HCT116 (cell line): ENCODE measurements at regions not wholly inside any gene's neighbourhood (a gene's known extent, or its start where the extent isn't known, plus 50 kb on each side); places are given as distances from the start of the nearest gene placed in this dataset.

Experiments used
- ATAC-seq: fragments of 200-7000 bp; cut with Tn5 transposase; 2 replicates; pipeline ENCODE4 v1.9.1; 2020; ENCODE audit warnings: mild to moderate bottlenecking, moderate library complexity
- BruUV-seq: library from RNA; stranded (reverse); fragments of 400-500 nt; replicated peaks from 2 replicates; lab custom pipeline; 2021; lab: Mats Ljungman, UMichigan
- CTCF ChIA-PET: fragments of 300-600 bp; sonication (Branson Sonifier 250); formaldehyde crosslinking; loops from one replicate; lab custom pipeline; 2021; ENCODE audit warnings: antibody characterized with exemption; lab: Charles Lee
- POLR2A ChIA-PET: fragments of 300-600, 350-600 bp; sonication (Branson Sonifier 250); formaldehyde crosslinking; loops from one replicate; lab custom pipeline; 2021; ENCODE audit warnings: antibody characterized with exemption; lab: Charles Lee
- RAD21 ChIA-PET, 2 experiments: fragments of 300-600 bp; sonication (Branson Sonifier 250); formaldehyde crosslinking; loops; one replicate each; lab custom pipeline; 2023; ENCODE audit warnings: low total read pairs in 2 of 2; ENCODE audit not compliant: uncharacterized antibody in 2 of 2, unreplicated experiment in 2 of 2, low non-redundant PET in 1 of 2; lab: Charles Lee
- DNase-seq: peaks from one replicate; pipeline ENCODE4 v3.0.0-alpha.2; 2010; ENCODE audit warnings: low read depth, low spot score
- H2AFZ ChIP-seq: fragments of 200-600 bp; shearing (Covaris generic), sonication (generic); 2 replicates; pipeline ENCODE4 v1.6.1; 2017; ENCODE audit warnings: low read depth, mixed run types, mixed read lengths, antibody characterized with exemption, low read length; ENCODE audit not compliant: poor library complexity, severe bottlenecking
- H3K27ac ChIP-seq: 2 replicates; pipeline ENCODE4 v1.5.1; 2012; ENCODE audit warnings: low read depth, low read length
- H3K27me3 ChIP-seq: fragments of 200-600 bp; sonication (generic); 2 replicates; pipeline ENCODE4 v1.6.1; 2016; ENCODE audit warnings: mixed run types, low read length, mixed read lengths; ENCODE audit not compliant: insufficient read depth
- H3K36me3 ChIP-seq, 2 experiments: fragments of 200-500 bp in 1 of 2; fragments of 200-600 bp in 1 of 2; sonication (Bioruptor generic) in 1 of 2; sonication (generic) in 1 of 2; 2 replicates each; pipeline versions ENCODE4 v1.5.1 to v1.6.1; 2014 to 2016; ENCODE audit warnings: low read length in 2 of 2, inconsistent platforms in 1 of 2, mixed read lengths in 1 of 2, mixed run types in 1 of 2; ENCODE audit not compliant: insufficient read depth in 2 of 2, control insufficient read depth in 1 of 2
- H3K4me1 ChIP-seq, 2 experiments: fragments of 200-600 bp in 1 of 2; sonication (generic) in 1 of 2; 2 replicates each; pipeline versions ENCODE4 v1.5.1 to v1.6.1; 2012 to 2017; ENCODE audit warnings: low read length in 2 of 2, inconsistent platforms in 1 of 2, mild to moderate bottlenecking in 1 of 2, mixed read lengths in 1 of 2, mixed run types in 1 of 2, moderate library complexity in 1 of 2; ENCODE audit not compliant: insufficient read depth in 2 of 2, control insufficient read depth in 1 of 2
- H3K4me2 ChIP-seq: fragments of 200-600 bp; sonication (generic); 2 replicates; pipeline ENCODE4 v1.6.1; 2017; ENCODE audit warnings: mixed run types, low read length, mixed read lengths
- H3K4me3 ChIP-seq, 2 experiments: fragments of 200-600 bp in 1 of 2; sonication (generic) in 1 of 2; replicated peaks in 1 of 2; 2 replicates each; pipeline ENCODE4 v1.5.1; 2011 to 2016; ENCODE audit warnings: low read length in 2 of 2, control low read depth in 1 of 2, low read depth in 1 of 2, mild to moderate bottlenecking in 1 of 2, mixed read lengths in 1 of 2, mixed run types in 1 of 2
- H3K79me2 ChIP-seq: fragments of 200-600 bp; sonication (generic); 2 replicates; pipeline ENCODE4 v1.6.1; 2017; ENCODE audit warnings: mild to moderate bottlenecking, mixed run types, low read length, moderate library complexity, mixed read lengths; ENCODE audit not compliant: insufficient read depth
- H3K9ac ChIP-seq: fragments of 200-600 bp; sonication (generic); 2 replicates; pipeline ENCODE4 v1.6.1; 2016; ENCODE audit warnings: low read length, mixed read lengths
- H3K9me2 ChIP-seq: fragments of 200-600 bp; sonication (generic), shearing (Covaris generic); 2 replicates; pipeline ENCODE4 v1.6.1; 2017; ENCODE audit warnings: mixed run types, mild to moderate bottlenecking, moderate library complexity; ENCODE audit not compliant: insufficient read depth
- H3K9me3 ChIP-seq, 2 experiments: fragments of 200-500 bp in 1 of 2; fragments of 200-600 bp in 1 of 2; sonication (Bioruptor generic) in 1 of 2; sonication (generic) in 1 of 2; 2 replicates each; pipeline ENCODE4 v1.6.1; 2014 to 2017; ENCODE audit warnings: low read length in 2 of 2, mixed read lengths in 2 of 2, inconsistent platforms in 1 of 2, low read depth in 1 of 2, mild to moderate bottlenecking in 1 of 2, mixed run types in 1 of 2, moderate library complexity in 1 of 2; ENCODE audit not compliant: control insufficient read depth in 1 of 2, insufficient read depth in 1 of 2
- H4K20me1 ChIP-seq: fragments of 200-600 bp; sonication (generic), shearing (Covaris generic); 2 replicates; pipeline ENCODE4 v1.6.1; 2017; ENCODE audit warnings: mixed run types, mild to moderate bottlenecking, moderate library complexity; ENCODE audit not compliant: insufficient read depth
- CBX3 ChIP-seq: IDR thresholded peaks from 2 replicates; pipeline ENCODE4 v1.6.1; 2012; ENCODE audit warnings: low read depth
- CEBPB ChIP-seq: IDR thresholded peaks from 2 replicates; pipeline ENCODE4 v1.6.1; 2012; ENCODE audit warnings: low read depth
- EGR1 ChIP-seq: IDR thresholded peaks from 2 replicates; pipeline ENCODE4 v1.6.1; 2012; ENCODE audit warnings: low read depth
- ELF1 ChIP-seq: IDR thresholded peaks from 2 replicates; pipeline ENCODE4 v1.6.1; 2012; ENCODE audit warnings: low read depth, borderline replicate concordance
- EZH2 ChIP-seq: fragments of 200-600 bp; sonication (generic); IDR thresholded peaks from 2 replicates; pipeline ENCODE4 v1.6.1; 2017; ENCODE audit warnings: antibody characterized with exemption, mixed run types
- FOSL1 ChIP-seq: IDR thresholded peaks from 2 replicates; pipeline ENCODE4 v1.6.1; 2012; ENCODE audit warnings: low read depth
- JUND ChIP-seq: IDR thresholded peaks from 2 replicates; pipeline ENCODE4 v1.6.1; 2012
- POLR2A ChIP-seq: IDR thresholded peaks from 2 replicates; pipeline ENCODE4 v1.7.0; 2011; ENCODE audit warnings: borderline replicate concordance; ENCODE audit not compliant: insufficient read depth, insufficient read length; ENCODE audit errors: extremely low read depth
- SP1 ChIP-seq: IDR thresholded peaks from 2 replicates; pipeline ENCODE4 v1.6.1; 2012; ENCODE audit warnings: low read depth
- SRF ChIP-seq: IDR thresholded peaks from 2 replicates; pipeline ENCODE4 v1.6.1; 2012; ENCODE audit warnings: low read depth
- ZFX ChIP-seq: fragments of 450-650 bp; IDR thresholded peaks from 2 replicates; pipeline ENCODE4 v1.6.1; 2017
- intact Hi-C: fragments of 100-400 bp; cut with micrococcal nuclease; formaldehyde crosslinking; loops from 2 replicates; pipeline ENCODE4 v1.10.0; 2022
- TF ChIP-seq, protein P1 (sequence below): IDR thresholded peaks from 2 replicates; pipeline ENCODE4 v1.6.1; 2012; ENCODE audit warnings: low read depth
- TF ChIP-seq, protein P2 (sequence below), 3 experiments: fragments of 200-600 bp in 1 of 3; sonication (generic) in 1 of 3; IDR thresholded peaks in 2 of 3; conservative IDR thresholded peaks in 1 of 3; 2 replicates each; pipeline ENCODE4 v1.5.1; 2012 to 2017; ENCODE audit warnings: low read depth in 2 of 3, low read length in 2 of 3, antibody characterized with exemption in 1 of 3, borderline replicate concordance in 1 of 3, control low read depth in 1 of 3, mild to moderate bottlenecking in 1 of 3, mixed read lengths in 1 of 3, mixed run types in 1 of 3, moderate library complexity in 1 of 3; ENCODE audit not compliant: insufficient read depth in 1 of 3
- TF ChIP-seq, protein P3 (sequence below): IDR thresholded peaks from 2 replicates; pipeline ENCODE4 v1.6.1; 2011; ENCODE audit warnings: mild to moderate bottlenecking, low read length, moderate library complexity; ENCODE audit not compliant: insufficient replicate concordance; ENCODE audit errors: extremely low read depth
- TF ChIP-seq, protein P4 (sequence below): IDR thresholded peaks from 2 replicates; pipeline ENCODE4 v1.6.1; 2012

DNA sequence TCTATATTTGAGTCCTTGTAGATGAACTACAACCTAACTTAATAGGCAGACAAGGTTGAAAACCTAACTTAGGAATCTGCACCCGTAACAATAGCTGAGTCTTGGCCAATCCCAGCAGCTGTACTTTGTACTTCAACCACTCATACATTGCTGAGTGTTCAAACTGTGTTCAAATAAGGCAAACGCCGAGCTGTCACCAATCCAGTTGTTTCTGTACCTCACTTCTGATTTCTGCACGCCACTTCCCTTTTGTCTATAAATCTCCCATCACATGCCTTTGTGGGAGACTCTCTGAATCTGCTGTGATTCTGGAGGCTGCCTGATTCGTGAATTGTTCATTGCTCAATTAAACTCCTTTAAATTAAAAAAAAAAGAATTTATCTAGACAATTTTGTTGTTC is 167.8 kb upstream of the TUT7 start:
- H4K20me1 ChIP-seq: no peaks in the 10 kb centered on the region; the same call in 1 of the 2 replicates
- H2AFZ ChIP-seq: no peak overlapping the region
- no peak overlapping the region for H3K27ac ChIP-seq
- DNase-seq (no peak), ATAC-seq (no peak)
- no peak overlapping the region for H3K4me3 ChIP-seq
- H3K9ac ChIP-seq: no peak overlapping the region
- BruUV-seq: no TSS peak
- intact Hi-C loops: no loop called here
- no peaks in the 10 kb centered on the region for H3K4me1 ChIP-seq
- CTCF ChIA-PET: no interaction called here
- H3K79me2 ChIP-seq: no peaks in the 10 kb centered on the region
- peaks cover 21% of the 10 kb centered on the region; the same call in 1 of the 2 replicates for H3K27me3 ChIP-seq
- RAD21 ChIA-PET: no interaction called here
- no peaks in the 10 kb centered on the region for H3K36me3 ChIP-seq
- POLR2A ChIA-PET: no interaction called here
- H3K9me3 ChIP-seq: no peaks in the 10 kb centered on the region
- TF ChIP-seq EGR1 (no peak), ZFX (no peak), CEBPB (no peak)
- TF ChIP-seq, protein P1, sequence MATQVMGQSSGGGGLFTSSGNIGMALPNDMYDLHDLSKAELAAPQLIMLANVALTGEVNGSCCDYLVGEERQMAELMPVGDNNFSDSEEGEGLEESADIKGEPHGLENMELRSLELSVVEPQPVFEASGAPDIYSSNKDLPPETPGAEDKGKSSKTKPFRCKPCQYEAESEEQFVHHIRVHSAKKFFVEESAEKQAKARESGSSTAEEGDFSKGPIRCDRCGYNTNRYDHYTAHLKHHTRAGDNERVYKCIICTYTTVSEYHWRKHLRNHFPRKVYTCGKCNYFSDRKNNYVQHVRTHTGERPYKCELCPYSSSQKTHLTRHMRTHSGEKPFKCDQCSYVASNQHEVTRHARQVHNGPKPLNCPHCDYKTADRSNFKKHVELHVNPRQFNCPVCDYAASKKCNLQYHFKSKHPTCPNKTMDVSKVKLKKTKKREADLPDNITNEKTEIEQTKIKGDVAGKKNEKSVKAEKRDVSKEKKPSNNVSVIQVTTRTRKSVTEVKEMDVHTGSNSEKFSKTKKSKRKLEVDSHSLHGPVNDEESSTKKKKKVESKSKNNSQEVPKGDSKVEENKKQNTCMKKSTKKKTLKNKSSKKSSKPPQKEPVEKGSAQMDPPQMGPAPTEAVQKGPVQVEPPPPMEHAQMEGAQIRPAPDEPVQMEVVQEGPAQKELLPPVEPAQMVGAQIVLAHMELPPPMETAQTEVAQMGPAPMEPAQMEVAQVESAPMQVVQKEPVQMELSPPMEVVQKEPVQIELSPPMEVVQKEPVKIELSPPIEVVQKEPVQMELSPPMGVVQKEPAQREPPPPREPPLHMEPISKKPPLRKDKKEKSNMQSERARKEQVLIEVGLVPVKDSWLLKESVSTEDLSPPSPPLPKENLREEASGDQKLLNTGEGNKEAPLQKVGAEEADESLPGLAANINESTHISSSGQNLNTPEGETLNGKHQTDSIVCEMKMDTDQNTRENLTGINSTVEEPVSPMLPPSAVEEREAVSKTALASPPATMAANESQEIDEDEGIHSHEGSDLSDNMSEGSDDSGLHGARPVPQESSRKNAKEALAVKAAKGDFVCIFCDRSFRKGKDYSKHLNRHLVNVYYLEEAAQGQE: no peak
- TF ChIP-seq, all 23 proteins: peak for 0
- Histone ChIP-seq H3K9me2 (no peaks in the 10 kb centered on the region), H3K4me2 (no peak overlapping the region)

DNA sequence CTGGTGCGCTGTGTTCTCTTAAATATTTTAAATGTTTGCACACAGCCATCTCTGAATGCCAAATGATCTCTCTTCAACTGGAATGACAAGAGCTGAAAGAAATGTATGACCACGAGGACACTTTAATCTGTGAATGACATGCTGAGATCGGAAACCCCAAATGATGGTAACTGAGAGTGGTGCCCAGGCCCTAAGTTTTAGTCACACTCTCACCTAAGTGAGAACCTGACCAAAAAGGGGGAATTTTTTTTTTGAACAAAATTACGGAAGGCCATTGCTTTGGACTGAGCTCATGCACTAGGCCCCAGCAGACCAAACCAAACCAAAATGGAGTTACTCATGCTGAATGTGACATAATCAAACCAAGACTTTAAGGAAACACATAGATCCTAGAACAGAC is 167.1 kb upstream of the TUT7 start:
- ATAC-seq (no peak), DNase-seq (no peak)
- Histone ChIP-seq H3K9ac (no peak overlapping the region), H4K20me1 (no peaks in the 10 kb centered on the region; the same call in 1 of the 2 replicates), H3K4me3 (no peak overlapping the region), H3K9me3 (no peaks in the 10 kb centered on the region), H3K4me1 (no peaks in the 10 kb centered on the region), H3K27me3 (peaks cover 18% of the 10 kb centered on the region), H3K27ac (no peak overlapping the region), H3K79me2 (no peaks in the 10 kb centered on the region), H3K9me2 (no peaks in the 10 kb centered on the region), H3K36me3 (no peaks in the 10 kb centered on the region), H2AFZ (no peak overlapping the region), H3K4me2 (no peak overlapping the region)
- POLR2A ChIA-PET: no interaction called here
- CTCF ChIA-PET: no interaction called here
- TF ChIP-seq ELF1: no peak
- TF ChIP-seq CBX3: no peak
- TF ChIP-seq, protein P2, sequence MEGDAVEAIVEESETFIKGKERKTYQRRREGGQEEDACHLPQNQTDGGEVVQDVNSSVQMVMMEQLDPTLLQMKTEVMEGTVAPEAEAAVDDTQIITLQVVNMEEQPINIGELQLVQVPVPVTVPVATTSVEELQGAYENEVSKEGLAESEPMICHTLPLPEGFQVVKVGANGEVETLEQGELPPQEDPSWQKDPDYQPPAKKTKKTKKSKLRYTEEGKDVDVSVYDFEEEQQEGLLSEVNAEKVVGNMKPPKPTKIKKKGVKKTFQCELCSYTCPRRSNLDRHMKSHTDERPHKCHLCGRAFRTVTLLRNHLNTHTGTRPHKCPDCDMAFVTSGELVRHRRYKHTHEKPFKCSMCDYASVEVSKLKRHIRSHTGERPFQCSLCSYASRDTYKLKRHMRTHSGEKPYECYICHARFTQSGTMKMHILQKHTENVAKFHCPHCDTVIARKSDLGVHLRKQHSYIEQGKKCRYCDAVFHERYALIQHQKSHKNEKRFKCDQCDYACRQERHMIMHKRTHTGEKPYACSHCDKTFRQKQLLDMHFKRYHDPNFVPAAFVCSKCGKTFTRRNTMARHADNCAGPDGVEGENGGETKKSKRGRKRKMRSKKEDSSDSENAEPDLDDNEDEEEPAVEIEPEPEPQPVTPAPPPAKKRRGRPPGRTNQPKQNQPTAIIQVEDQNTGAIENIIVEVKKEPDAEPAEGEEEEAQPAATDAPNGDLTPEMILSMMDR (IDR thresholded peaks at IDR 0.05 in 2 of 3, conservative IDR thresholded peaks at IDR 0.05 in 1 of 3; ENCODE audit: borderline replicate concordance in 1 of 3, insufficient read depth in 1 of 3, low read depth in 2 of 3, low read length in 2 of 3): no peak
- TF ChIP-seq, protein P3, sequence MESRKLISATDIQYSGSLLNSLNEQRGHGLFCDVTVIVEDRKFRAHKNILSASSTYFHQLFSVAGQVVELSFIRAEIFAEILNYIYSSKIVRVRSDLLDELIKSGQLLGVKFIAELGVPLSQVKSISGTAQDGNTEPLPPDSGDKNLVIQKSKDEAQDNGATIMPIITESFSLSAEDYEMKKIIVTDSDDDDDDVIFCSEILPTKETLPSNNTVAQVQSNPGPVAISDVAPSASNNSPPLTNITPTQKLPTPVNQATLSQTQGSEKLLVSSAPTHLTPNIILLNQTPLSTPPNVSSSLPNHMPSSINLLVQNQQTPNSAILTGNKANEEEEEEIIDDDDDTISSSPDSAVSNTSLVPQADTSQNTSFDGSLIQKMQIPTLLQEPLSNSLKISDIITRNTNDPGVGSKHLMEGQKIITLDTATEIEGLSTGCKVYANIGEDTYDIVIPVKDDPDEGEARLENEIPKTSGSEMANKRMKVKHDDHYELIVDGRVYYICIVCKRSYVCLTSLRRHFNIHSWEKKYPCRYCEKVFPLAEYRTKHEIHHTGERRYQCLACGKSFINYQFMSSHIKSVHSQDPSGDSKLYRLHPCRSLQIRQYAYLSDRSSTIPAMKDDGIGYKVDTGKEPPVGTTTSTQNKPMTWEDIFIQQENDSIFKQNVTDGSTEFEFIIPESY: no peak
- no peak for TF ChIP-seq FOSL1
- TF ChIP-seq, protein P4, sequence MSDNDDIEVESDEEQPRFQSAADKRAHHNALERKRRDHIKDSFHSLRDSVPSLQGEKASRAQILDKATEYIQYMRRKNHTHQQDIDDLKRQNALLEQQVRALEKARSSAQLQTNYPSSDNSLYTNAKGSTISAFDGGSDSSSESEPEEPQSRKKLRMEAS: no peak
- no peak for TF ChIP-seq SP1
- no peak for TF ChIP-seq JUND
- no peak for TF ChIP-seq POLR2A
- no peak for TF ChIP-seq EZH2
- no peak for TF ChIP-seq SRF
- TF ChIP-seq CEBPB: no peak
- BruUV-seq: no TSS peak
- RAD21 ChIA-PET: no interaction called here
- intact Hi-C loops: no loop called here
